Activated naive CD4-positive, alpha-beta T cell treated with anti-CD3 and anti-CD28 coated beads, Interleukin-2, amount 50 U/mL, for 72 hours (primary cell): ENCODE measurements at regions not wholly inside any gene's neighbourhood (a gene's known extent, or its start where the extent isn't known, plus 50 kb on each side); places are given as distances from the start of the nearest gene placed in this dataset.

Experiments
- ATAC-seq, 2 donors: fragments of 150-1000 bp; cut with Tn5 transposase; 2 replicates each; pipeline ENCODE4 v1.10.0; 2021; ENCODE audit warnings: mild to moderate bottlenecking in 2 of 2, moderate library complexity in 2 of 2
- DNase-seq, 2 donors: peaks; one replicate each; pipeline ENCODE4 v3.0.0; 2021 to 2022; ENCODE audit warnings: low spot score in 2 of 2
- H3K27ac Mint-ChIP-seq, 2 donors: one replicate each; pipeline ENCODE4 v1.8.0; 2022; ENCODE audit warnings: mild to moderate bottlenecking in 2 of 2, mixed read lengths in 2 of 2
- H3K36me3 Mint-ChIP-seq, 2 donors: one replicate each; pipeline ENCODE4 v1.8.0; 2022; ENCODE audit warnings: mixed read lengths in 2 of 2
- H3K9me3 Mint-ChIP-seq, 2 donors: one replicate each; pipeline ENCODE4 v1.8.0; 2022; ENCODE audit warnings: mixed read lengths in 2 of 2

GRCh38 chr22:48755059-48755949 is 1072.4 kb downstream of the BRD1 start:
- peak in 1 of 2 donors; percentile 54 for DNase-seq
- H3K36me3 Mint-ChIP-seq = no peaks in the 10 kb centered on the region
- no peaks in the 10 kb centered on the region for H3K9me3 Mint-ChIP-seq
- no peak for ATAC-seq
- no peak overlapping the region for H3K27ac Mint-ChIP-seq

GRCh38 chr22:48754611-48755058 is 1073.0 kb downstream of the BRD1 start:
- ATAC-seq = no peak
- no peaks in the 10 kb centered on the region for H3K9me3 Mint-ChIP-seq
- H3K27ac Mint-ChIP-seq = no peak overlapping the region
- H3K36me3 Mint-ChIP-seq = no peaks in the 10 kb centered on the region
- DNase-seq = no peak

DNA sequence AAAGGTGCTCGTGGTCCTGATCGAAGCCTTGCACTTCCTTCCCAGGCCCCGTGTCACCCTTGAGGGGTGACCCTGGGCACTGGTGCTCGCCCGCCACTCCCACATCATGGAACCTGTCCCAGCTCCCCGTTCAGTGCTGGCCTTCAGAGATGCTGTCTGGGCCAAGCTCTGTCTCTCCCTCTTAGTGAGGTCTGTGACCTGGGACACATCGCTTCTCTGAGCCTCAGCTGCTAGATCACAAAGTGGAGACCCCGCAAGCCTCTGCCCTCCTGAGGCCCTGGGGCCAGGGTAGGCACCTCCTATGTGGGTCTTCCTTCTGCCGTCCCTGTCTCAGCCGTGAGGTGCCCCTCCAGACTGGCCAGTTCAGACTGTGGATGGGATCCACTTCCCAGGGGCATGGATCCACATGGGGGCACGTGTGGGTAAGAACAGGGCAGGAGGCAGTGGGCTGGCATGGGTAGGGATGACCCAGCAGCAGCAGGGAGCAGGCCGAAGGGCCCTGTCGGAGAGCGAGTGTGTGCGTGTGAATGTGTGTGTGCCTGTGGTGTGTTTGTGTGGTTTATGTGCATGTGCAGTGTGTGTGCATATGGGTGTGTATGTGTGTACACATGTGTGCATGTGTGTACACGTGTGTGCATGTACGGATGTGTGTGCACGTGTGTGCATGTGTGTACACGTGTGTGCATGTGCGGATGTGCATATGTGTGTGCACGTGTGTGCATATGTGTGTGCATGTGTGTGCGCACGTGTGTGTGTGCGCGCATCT is 1073.7 kb downstream of the BRD1 start:
- DNase-seq (no peak), ATAC-seq (no peak)
- H3K36me3 Mint-ChIP-seq = no peaks in the 10 kb centered on the region
- no peak overlapping the region for H3K27ac Mint-ChIP-seq
- H3K9me3 Mint-ChIP-seq = no peaks in the 10 kb centered on the region

DNA sequence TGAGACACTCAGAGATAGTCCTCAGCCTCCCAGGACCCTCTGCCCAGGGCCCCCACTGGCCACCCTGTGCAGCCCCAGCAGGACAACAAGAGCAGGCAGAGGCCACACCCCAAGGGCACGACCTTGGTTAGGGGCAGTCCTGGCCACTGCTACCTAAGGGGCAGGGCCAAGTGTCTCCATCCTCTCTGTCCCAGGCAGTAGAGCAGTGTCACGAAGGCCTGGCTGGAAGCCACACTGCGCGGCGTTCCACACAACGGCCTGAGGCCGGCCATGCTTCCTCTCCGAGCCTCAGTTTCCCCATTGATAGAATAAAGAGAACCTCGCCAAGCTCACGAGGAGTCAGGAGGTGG is 1074.3 kb downstream of the BRD1 start:
- DNase-seq (no peak), ATAC-seq (no peak)
- Mint-ChIP-seq H3K9me3 (no peaks in the 10 kb centered on the region), H3K27ac (no peak overlapping the region), H3K36me3 (no peaks in the 10 kb centered on the region)

- no peak for ATAC-seq
- no peaks in the 10 kb centered on the region for H3K36me3 Mint-ChIP-seq
- no peaks in the 10 kb centered on the region for H3K9me3 Mint-ChIP-seq
- DNase-seq = no peak
- H3K27ac Mint-ChIP-seq = no peak overlapping the region
These were observed 1075.0 kb downstream of the BRD1 start for GRCh38 chr22:48752451-48753380.

DNA sequence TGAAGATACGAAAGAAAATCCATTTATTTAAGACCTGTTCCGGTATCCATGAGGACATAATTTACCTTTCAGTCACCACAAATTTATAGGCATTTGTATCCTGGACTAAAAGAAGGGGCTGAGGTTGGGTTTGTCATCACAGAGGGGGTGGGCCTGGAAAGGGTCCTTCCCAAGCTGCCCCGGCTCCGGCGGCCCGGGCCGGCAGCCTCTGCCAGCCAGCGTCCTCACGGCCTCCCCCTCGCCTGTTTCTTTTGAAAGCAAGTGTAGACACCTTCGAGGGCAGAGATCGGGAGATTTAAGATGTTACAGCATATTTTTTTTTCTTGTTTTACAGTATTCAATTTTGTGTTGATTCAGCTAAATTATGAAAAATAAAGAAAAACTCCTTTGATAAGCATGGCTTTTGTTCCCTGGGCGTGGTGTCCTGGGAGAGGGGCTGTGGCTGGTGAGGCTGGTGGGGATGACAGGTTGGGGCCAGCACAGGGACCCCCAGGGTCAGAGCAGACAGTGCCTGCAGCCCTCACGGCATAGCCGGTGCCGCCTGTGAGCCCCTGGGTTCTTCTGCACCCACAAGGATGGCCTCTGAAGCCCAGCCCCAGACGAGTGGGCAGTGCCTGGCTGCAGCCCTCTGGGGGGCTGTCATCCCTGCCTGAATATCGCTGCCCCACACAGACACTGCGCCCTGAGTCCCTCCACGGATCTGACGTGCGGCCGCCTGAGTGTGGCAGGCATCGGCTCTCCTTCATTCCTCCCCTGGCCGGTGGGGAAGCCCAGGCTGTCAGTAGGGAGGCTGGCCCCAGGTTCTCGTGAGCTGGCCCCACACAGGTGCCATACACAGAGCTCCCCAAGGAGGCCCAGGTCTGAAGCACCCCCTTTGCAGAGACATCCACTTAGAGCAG is 1075.9 kb downstream of the BRD1 start:
- H3K27ac Mint-ChIP-seq = no peak overlapping the region
- ATAC-seq (no peak), DNase-seq (no peak)

GRCh38 chr22:48750826-48751440 is 1076.7 kb downstream of the BRD1 start:
- H3K9me3 Mint-ChIP-seq = no peaks in the 10 kb centered on the region
- no peak overlapping the region for H3K27ac Mint-ChIP-seq
- no peak for DNase-seq
- H3K36me3 Mint-ChIP-seq = no peaks in the 10 kb centered on the region
- no peak for ATAC-seq

More for the DNA sequence above, 1075.9 kb downstream of the BRD1 start:
- no peaks in the 10 kb centered on the region for H3K36me3 Mint-ChIP-seq
- H3K9me3 Mint-ChIP-seq = no peaks in the 10 kb centered on the region

- ATAC-seq = no peak
- DNase-seq = no peak
- Mint-ChIP-seq H3K27ac (no peak overlapping the region), H3K9me3 (no peaks in the 10 kb centered on the region), H3K36me3 (no peaks in the 10 kb centered on the region)
These were observed 1077.4 kb downstream of the BRD1 start for GRCh38 chr22:48750282-48750681.

DNA sequence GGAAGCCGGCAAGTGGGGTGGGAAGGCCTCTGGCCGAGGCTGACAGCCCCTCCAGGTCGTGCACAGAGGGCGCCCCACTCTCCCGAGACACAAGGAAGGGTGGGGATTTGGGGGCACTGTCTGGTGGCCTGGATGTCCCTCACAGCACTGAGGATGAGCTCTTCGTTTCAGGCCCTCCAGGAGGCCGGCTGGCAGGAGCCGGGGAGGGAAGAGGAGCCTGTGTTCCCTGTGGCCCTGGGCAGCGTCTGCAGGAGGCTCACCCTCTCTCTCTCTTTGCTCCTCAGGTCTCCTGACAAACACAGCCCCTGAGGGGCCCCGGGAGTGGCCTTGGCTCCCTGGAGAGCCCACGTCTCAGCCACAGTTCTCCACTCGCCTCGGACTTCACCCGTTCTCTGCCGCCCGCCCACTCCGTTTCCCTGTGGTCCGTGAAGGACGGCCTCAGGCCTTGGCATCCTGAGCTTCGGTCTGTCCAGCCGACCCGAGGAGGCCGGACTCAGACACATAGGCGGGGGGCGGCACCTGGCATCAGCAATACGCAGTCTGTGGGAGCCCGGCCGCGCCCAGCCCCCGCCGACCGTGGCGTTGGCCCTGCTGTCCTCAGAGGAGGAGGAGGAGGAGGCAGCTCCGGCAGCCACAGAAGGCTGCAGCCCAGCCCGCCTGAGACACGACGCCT is 1078.0 kb downstream of the BRD1 start:
- no peak for ATAC-seq
- no peaks in the 10 kb centered on the region for H3K9me3 Mint-ChIP-seq
- DNase-seq = no peak
- no peak overlapping the region for H3K27ac Mint-ChIP-seq
- H3K36me3 Mint-ChIP-seq = no peaks in the 10 kb centered on the region

DNA sequence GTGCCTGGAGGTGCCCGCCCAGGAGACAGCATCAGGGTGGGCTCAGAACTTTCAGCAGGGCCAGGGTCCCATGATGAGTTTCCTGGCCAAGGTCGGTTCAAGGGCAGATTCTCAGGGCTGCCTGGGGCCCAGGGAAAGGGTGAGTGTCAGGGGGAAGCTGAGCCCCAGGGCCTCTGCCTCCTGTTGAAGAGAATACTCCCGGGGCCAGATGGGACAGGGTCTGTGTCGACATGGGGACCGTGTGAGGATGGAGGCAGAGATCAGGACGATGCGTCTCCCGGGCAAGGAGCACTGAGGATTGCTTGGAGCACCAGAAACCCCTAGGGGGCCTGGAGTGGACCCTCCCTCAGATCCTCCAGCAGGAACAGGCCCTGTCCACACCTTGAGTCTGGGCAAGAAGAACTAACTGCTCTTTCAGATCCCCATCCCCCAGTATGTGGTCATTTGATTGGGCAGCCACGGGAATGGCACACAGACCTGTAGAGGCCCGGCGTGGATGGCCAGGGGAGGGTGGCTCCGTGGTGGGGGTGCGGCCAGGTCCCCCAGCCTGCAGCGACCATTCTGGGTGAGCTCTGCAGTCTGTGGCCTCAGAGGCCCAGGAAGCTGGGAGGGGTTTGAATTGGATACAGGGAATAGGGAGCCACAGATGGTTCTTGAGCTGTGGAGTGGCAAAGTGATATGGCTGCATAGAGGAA is 1078.7 kb downstream of the BRD1 start:
- Mint-ChIP-seq H3K9me3 (no peaks in the 10 kb centered on the region), H3K27ac (no peak overlapping the region), H3K36me3 (no peaks in the 10 kb centered on the region)
- DNase-seq (no peak), ATAC-seq (no peak)

GRCh38 chr22:48748113-48748859 is 1079.4 kb downstream of the BRD1 start:
- Mint-ChIP-seq H3K36me3 (no peaks in the 10 kb centered on the region), H3K9me3 (no peaks in the 10 kb centered on the region), H3K27ac (no peak overlapping the region)
- ATAC-seq = no peak
- DNase-seq = no peak

DNA sequence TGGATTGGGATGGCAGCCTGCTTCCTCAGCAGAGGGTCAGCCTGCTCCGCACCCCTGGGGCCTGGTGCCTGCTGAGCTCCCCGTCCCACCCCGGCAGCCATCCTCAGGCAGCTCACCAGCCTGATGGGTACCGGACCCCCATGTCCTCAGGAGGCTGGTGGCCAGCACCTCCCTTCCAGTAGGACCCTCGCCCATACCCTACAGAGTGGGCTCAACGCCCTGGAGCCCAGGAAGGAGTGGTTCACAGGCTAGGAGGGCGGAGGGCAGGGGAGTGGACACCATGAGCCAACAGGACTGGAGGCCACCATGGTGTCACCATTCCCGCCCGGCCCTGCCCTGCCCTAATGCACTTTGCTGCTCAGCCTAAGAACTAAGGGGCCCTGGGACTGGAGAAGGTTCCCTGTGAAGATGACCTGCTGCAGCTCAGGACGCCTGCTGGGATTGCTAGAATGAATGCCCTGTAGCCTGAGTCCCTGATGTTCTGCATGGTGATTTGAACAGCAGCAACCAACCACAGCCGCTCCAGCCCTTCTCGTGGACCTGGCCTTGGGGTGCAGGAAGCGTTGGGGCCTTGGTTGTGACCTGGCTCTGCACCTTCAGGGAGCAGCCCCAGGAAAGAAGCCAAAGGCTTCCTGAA is 1080.8 kb downstream of the BRD1 start:
- no peak for ATAC-seq
- Mint-ChIP-seq H3K36me3 (no peaks in the 10 kb centered on the region), H3K27ac (no peak overlapping the region), H3K9me3 (no peaks in the 10 kb centered on the region)
- no peak for DNase-seq

DNA sequence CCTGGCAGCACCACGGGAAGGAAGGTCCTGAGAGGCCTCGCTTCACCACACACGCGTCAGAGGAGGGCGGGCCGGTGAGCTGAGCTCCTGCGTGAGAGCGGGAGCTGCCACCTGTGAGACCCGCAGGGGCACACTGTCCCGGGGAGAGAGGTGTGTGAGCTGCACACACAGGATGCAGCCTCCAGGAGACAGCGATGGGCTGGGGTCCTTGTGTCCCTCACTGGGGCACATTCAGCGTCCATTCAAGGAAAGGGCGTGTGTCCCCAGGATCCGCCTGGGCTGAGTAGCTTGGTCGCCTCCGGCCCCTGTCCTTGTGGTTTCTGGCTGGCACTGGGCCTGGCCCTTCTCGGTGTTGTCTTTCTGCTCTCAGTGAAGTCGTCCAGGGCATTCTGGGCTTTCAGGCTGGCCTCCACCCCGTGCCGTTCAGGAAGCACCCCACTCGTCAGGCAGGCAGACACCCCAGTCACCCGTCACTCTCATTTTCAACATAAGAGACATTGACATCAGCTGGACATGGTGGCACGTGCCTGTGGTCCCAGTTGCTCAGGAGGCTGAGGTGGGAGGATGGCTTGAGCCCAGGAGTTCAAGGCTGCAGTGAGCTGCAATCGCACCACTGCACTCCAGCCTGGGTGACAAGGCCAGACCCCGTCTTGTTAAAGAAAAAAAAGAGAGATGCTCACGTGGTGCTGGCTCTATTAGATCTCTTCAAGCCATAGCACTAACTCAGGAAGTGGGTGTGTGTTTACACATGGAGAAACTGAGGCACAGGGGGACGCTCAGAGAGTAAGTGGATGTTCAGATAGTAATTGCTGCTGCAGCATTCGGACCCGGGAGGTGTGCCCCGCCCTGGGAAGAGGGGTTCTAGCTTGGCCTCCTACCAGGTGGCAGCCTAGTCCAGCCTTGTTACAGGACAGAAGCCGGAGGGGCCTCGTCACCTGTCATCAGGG is 1081.6 kb downstream of the BRD1 start:
- DNase-seq (no peak), ATAC-seq (no peak)
- no peaks in the 10 kb centered on the region for H3K36me3 Mint-ChIP-seq
- H3K9me3 Mint-ChIP-seq = no peaks in the 10 kb centered on the region
- no peak overlapping the region for H3K27ac Mint-ChIP-seq
